ENCODE measurements at regions not wholly inside any gene's neighbourhood (a gene's known extent, or its start where the extent isn't known, plus 50 kb on each side); places are given as distances from the start of the nearest gene placed in this dataset.

DNA sequence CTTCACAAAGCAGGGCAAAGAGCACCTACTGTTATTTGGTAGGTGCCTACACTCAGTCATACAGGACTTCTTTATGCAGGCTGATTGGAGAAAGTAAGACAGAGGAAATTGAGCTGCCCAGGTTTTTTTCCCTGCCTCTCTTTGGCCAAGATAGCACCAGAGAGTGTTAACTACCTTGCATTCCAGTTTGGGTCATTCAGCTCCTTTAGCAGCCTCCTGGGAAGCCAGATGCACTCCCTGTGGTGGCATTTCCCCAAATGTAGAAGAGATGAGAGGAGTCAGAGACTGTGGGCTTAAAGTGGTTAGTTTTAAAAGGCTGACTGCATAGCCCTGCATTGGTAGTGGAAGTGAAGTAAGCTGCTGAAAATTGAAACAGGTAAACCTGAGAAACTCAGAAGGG lies 358.4 kb downstream of the BCKDHB start:
- intact Hi-C loops (cut with micrococcal nuclease; ENCODE audit: unreplicated experiment), result no loop called here
- Histone ChIP-seq H3K4me3 (ENCODE audit: low read depth in 2 of 2, low read length in 2 of 2) (no peak overlapping the region), H3K4me1 (ENCODE audit: control insufficient read depth, insufficient read depth, low read length) (no peaks in the 10 kb centered on the region), H3K27ac (ENCODE audit: low read length) (no peak overlapping the region), H3K27me3 (ENCODE audit: control insufficient read depth, insufficient read depth, low read length) (no peaks in the 10 kb centered on the region), H3K36me3 (ENCODE audit: control insufficient read depth, insufficient read depth, low read length) (no peaks in the 10 kb centered on the region), H3K9me3 (ENCODE audit: control insufficient read depth, insufficient read depth, low read depth, low read length) (no peaks in the 10 kb centered on the region)
- in situ Hi-C loops (cut with HindIII; ENCODE audit: low pct_unique_long_range_greater_than_20kb, low sequenced_read_pairs), result no loop called here
- no peak for ATAC-seq
- no peak for DNase-seq (ENCODE audit: low read depth, low spot score)
- CTCF ChIA-PET, result no interaction called here
- POLR2A ChIA-PET, result no interaction called here
- no TSS peak for BruUV-seq (replicated peaks)
- no peak for TF ChIP-seq SIN3A (IDR thresholded peaks at IDR 0.05; ENCODE audit: borderline replicate concordance, insufficient read depth, low read depth, low read length)
- TF ChIP-seq, protein P1, sequence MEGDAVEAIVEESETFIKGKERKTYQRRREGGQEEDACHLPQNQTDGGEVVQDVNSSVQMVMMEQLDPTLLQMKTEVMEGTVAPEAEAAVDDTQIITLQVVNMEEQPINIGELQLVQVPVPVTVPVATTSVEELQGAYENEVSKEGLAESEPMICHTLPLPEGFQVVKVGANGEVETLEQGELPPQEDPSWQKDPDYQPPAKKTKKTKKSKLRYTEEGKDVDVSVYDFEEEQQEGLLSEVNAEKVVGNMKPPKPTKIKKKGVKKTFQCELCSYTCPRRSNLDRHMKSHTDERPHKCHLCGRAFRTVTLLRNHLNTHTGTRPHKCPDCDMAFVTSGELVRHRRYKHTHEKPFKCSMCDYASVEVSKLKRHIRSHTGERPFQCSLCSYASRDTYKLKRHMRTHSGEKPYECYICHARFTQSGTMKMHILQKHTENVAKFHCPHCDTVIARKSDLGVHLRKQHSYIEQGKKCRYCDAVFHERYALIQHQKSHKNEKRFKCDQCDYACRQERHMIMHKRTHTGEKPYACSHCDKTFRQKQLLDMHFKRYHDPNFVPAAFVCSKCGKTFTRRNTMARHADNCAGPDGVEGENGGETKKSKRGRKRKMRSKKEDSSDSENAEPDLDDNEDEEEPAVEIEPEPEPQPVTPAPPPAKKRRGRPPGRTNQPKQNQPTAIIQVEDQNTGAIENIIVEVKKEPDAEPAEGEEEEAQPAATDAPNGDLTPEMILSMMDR (IDR thresholded peaks at IDR 0.05), result no peak
- no peak for TF ChIP-seq POLR2AphosphoS5 (IDR thresholded peaks at IDR 0.05; ENCODE audit: low read depth, low read length)
- no peak for TF ChIP-seq TCF7L2 (IDR thresholded peaks at IDR 0.05; ENCODE audit: low read depth, low read length)
- TF ChIP-seq, protein P2, sequence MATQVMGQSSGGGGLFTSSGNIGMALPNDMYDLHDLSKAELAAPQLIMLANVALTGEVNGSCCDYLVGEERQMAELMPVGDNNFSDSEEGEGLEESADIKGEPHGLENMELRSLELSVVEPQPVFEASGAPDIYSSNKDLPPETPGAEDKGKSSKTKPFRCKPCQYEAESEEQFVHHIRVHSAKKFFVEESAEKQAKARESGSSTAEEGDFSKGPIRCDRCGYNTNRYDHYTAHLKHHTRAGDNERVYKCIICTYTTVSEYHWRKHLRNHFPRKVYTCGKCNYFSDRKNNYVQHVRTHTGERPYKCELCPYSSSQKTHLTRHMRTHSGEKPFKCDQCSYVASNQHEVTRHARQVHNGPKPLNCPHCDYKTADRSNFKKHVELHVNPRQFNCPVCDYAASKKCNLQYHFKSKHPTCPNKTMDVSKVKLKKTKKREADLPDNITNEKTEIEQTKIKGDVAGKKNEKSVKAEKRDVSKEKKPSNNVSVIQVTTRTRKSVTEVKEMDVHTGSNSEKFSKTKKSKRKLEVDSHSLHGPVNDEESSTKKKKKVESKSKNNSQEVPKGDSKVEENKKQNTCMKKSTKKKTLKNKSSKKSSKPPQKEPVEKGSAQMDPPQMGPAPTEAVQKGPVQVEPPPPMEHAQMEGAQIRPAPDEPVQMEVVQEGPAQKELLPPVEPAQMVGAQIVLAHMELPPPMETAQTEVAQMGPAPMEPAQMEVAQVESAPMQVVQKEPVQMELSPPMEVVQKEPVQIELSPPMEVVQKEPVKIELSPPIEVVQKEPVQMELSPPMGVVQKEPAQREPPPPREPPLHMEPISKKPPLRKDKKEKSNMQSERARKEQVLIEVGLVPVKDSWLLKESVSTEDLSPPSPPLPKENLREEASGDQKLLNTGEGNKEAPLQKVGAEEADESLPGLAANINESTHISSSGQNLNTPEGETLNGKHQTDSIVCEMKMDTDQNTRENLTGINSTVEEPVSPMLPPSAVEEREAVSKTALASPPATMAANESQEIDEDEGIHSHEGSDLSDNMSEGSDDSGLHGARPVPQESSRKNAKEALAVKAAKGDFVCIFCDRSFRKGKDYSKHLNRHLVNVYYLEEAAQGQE (IDR thresholded peaks at IDR 0.05; ENCODE audit: insufficient read depth in 1 of 2, low read depth in 2 of 2, low read length in 1 of 2), result no peak

DNA sequence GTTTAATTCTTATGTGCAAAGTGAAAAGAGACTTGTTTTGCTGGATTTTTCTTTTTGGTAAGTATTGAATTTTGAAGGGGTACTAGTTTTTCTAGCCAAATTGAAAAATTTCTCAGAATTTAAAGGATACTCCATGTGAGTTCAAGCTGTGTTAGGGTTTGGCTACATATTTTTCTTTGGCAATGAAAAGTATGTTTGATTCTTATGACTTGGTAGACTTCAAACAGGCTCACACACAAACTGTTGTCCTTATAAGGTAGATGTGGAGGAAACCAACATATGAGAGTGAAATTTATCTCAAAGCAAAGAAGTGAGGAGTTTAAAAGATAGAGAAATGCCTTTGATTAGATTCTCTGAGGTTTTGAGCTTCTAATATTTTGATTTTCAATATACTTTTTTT lies 356.7 kb downstream of the BCKDHB start:
- intact Hi-C loops (cut with micrococcal nuclease; ENCODE audit: unreplicated experiment) (no loop called here), in situ Hi-C loops (cut with HindIII; ENCODE audit: low pct_unique_long_range_greater_than_20kb, low sequenced_read_pairs) (no loop called here)
- Histone ChIP-seq H3K9me3 (ENCODE audit: control insufficient read depth, insufficient read depth, low read depth, low read length) (no peaks in the 10 kb centered on the region), H3K36me3 (ENCODE audit: control insufficient read depth, insufficient read depth, low read length) (no peaks in the 10 kb centered on the region), H3K4me1 (ENCODE audit: control insufficient read depth, insufficient read depth, low read length) (no peaks in the 10 kb centered on the region), H3K4me3 (ENCODE audit: low read depth in 2 of 2, low read length in 2 of 2) (no peak overlapping the region), H3K27me3 (ENCODE audit: control insufficient read depth, insufficient read depth, low read length) (no peaks in the 10 kb centered on the region), H3K27ac (ENCODE audit: low read length) (no peak overlapping the region)
- TF ChIP-seq POLR2AphosphoS5 (IDR thresholded peaks at IDR 0.05; ENCODE audit: low read depth, low read length), result no peak
- TF ChIP-seq, protein P2 (IDR thresholded peaks at IDR 0.05; ENCODE audit: insufficient read depth in 1 of 2, low read depth in 2 of 2, low read length in 1 of 2), result no peak
- no peak for TF ChIP-seq TCF7L2 (IDR thresholded peaks at IDR 0.05; ENCODE audit: low read depth, low read length)
- TF ChIP-seq, protein P1 (IDR thresholded peaks at IDR 0.05), result no peak
- no peak for TF ChIP-seq SIN3A (IDR thresholded peaks at IDR 0.05; ENCODE audit: borderline replicate concordance, insufficient read depth, low read depth, low read length)
- no peak for ATAC-seq
- no peak for DNase-seq (ENCODE audit: low read depth, low spot score)
- POLR2A ChIA-PET, result no interaction called here
- no TSS peak for BruUV-seq (replicated peaks)
- CTCF ChIA-PET, result no interaction called here
